ENCODE measurements at regions not wholly inside any gene's neighbourhood (a gene's known extent, or its start where the extent isn't known, plus 50 kb on each side); places are given as distances from the start of the nearest gene placed in this dataset.
A peak's percentile ranks its signal among the peaks of the same experiment; 100 is the strongest.

DNA sequence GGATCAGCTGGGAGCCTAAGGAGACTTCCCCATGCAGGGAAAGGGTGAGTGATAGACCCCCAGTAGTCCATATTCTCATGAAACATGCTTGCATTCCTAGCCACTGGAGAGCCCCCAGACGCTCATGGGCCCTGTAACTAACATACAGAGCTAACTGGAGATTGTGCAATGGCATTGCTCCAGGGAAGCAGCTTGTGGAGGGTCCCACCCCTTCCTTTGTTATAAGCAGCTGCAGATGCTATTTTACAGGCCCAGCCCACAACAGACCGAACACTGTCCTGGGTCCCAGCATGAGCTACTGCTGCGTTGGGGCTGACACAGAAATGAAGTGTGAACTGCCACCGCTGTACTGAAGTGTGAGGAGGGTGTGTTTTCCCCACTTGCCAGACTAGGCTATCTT is 1465.7 kb upstream of the DIAPH2 start:
- no peak for DNase-seq (ENCODE audit: low read depth, low spot score)
- WGBS (ENCODE audit: insufficient coverage, insufficient read length): no CpG with 5 or more reads among the region's 4 CpGs

DNA sequence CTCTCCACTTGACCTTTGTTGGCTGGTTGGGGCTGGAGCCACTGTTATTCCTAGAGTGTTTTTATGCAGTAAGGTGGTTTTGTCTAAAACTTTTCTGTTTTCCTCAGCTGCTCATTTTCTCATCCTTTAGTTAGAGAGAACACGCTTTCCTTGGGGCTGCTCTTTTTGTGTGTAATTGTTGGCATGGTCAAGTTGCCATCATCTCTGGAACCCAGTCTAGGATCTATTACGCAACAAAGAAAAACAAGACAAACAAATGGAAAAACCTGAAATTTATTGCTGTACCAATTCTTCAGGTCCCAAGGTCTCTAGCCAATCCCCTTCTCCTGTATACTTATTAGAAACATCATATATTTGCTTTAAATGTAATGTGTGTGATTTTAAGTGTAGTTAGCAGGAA is 1436.3 kb upstream of the DIAPH2 start:
- DNase-seq (ENCODE audit: low read depth, low spot score): no peak
- no peaks in the 10 kb centered on the region for H3K36me3 ChIP-seq (ENCODE audit: control insufficient read depth, insufficient read depth, low read length)
- no peaks in the 10 kb centered on the region for H3K27me3 ChIP-seq (ENCODE audit: control insufficient read depth, insufficient read depth, low read length)
- no peak overlapping the region for H3K27ac ChIP-seq (ENCODE audit: low read length)
- WGBS (ENCODE audit: insufficient coverage, insufficient read length): no CpG with 5 or more reads among the region's 2 CpGs
- no peaks in the 10 kb centered on the region for H3K9me3 ChIP-seq (ENCODE audit: control insufficient read depth, insufficient read depth, low read length)
- no peaks in the 10 kb centered on the region for H3K4me1 ChIP-seq (ENCODE audit: control insufficient read depth, insufficient read depth, low read length)
- H3K4me3 ChIP-seq (ENCODE audit: low read length): no peak overlapping the region

More for the DNA sequence above, 1465.7 kb upstream of the DIAPH2 start:
- Histone ChIP-seq H3K4me1 (ENCODE audit: control insufficient read depth, insufficient read depth, low read length) (no peaks in the 10 kb centered on the region), H3K4me3 (ENCODE audit: low read length) (no peak overlapping the region), H3K27me3 (ENCODE audit: control insufficient read depth, insufficient read depth, low read length) (no peaks in the 10 kb centered on the region), H3K36me3 (ENCODE audit: control insufficient read depth, insufficient read depth, low read length) (no peaks in the 10 kb centered on the region), H3K9me3 (ENCODE audit: control insufficient read depth, insufficient read depth, low read length) (no peaks in the 10 kb centered on the region), H3K27ac (ENCODE audit: low read length) (no peak overlapping the region)

DNA sequence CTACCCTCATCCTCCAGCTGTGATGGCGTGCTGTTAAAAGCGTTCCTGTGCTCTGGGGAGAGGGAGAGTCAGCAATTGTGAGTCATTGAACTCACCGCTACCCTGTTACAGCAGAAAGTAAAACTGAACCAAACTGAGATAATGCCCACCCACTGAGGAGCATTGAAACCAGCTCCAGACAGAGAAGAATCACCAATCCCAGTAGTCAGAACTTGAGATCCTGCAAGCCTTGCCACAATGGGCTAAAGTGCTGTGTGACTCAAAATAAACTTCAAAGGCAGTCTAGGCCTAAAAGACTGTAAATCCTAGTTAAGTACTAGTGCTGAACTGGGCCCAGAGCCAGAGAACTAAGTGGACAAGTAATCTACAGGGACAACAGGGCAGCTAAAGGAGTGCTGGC is 1394.2 kb upstream of the DIAPH2 start:
- no peak overlapping the region for H3K4me3 ChIP-seq (ENCODE audit: low read length)
- no peaks in the 10 kb centered on the region for H3K36me3 ChIP-seq (ENCODE audit: control insufficient read depth, insufficient read depth, low read length)
- H3K27ac ChIP-seq (ENCODE audit: low read length): no peak overlapping the region
- no peaks in the 10 kb centered on the region for H3K4me1 ChIP-seq (ENCODE audit: control insufficient read depth, insufficient read depth, low read length)
- no peaks in the 10 kb centered on the region for H3K9me3 ChIP-seq (ENCODE audit: control insufficient read depth, insufficient read depth, low read length)
- no peaks in the 10 kb centered on the region for H3K27me3 ChIP-seq (ENCODE audit: control insufficient read depth, insufficient read depth, low read length)
- DNase-seq (ENCODE audit: low read depth, low spot score): no peak
- no CpG with 5 or more reads among the region's 3 CpGs for WGBS (ENCODE audit: insufficient coverage, insufficient read length)

DNA sequence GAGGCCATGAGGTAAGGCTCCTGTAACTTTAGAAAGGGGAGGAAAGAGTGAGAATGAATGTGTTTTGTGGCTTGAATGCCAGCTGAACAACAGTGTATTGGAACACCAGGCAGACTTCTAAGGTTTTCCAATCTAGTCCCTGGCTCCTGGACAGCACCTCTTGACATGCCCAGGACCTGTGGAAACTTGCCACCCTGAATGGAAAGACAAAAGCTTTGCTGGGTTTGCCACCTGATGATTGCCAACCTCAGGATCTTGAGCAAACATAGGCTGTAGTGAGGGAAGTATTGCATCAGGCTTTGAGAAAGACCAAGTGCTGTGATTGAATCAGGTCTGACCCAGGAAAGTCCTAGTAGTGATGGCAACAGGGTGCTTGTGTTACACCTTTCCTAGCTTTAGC is 1393.1 kb upstream of the DIAPH2 start:
- no peaks in the 10 kb centered on the region for H3K4me1 ChIP-seq (ENCODE audit: control insufficient read depth, insufficient read depth, low read length)
- H3K9me3 ChIP-seq (ENCODE audit: control insufficient read depth, insufficient read depth, low read length): no peaks in the 10 kb centered on the region
- no peak for DNase-seq (ENCODE audit: low read depth, low spot score)
- H3K27me3 ChIP-seq (ENCODE audit: control insufficient read depth, insufficient read depth, low read length): no peaks in the 10 kb centered on the region
- no peak overlapping the region for H3K4me3 ChIP-seq (ENCODE audit: low read length)
- H3K27ac ChIP-seq (ENCODE audit: low read length): no peak overlapping the region
- H3K36me3 ChIP-seq (ENCODE audit: control insufficient read depth, insufficient read depth, low read length): no peaks in the 10 kb centered on the region

DNA sequence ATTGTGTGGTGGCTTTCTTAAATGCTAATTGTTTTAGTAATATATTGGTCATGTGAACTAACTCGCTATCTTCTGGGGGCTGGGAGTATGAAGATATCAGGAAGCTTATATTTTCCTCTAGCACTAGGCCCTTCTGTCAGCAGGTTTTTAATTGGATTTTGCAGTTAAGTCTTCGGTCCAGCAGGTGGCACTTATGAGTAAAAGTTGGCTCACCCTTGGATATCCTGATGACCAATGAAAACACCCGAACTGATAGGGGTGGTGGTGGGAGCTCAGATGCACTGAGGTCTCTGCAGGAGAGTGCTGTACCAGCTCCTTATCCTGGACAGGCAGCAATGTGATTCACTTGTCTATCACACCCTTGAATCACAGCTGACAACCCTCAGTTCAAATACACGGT is 1365.8 kb upstream of the DIAPH2 start:
- H3K4me3 ChIP-seq (ENCODE audit: low read length): no peak overlapping the region
- H3K9me3 ChIP-seq (ENCODE audit: control insufficient read depth, insufficient read depth, low read length): no peaks in the 10 kb centered on the region
- peak; percentile 16 for DNase-seq (ENCODE audit: low read depth, low spot score)
- no CpG with 5 or more reads among the region's 4 CpGs for WGBS (ENCODE audit: insufficient coverage, insufficient read length)
- H3K27ac ChIP-seq (ENCODE audit: low read length): no peak overlapping the region
- no peaks in the 10 kb centered on the region for H3K36me3 ChIP-seq (ENCODE audit: control insufficient read depth, insufficient read depth, low read length)
- H3K27me3 ChIP-seq (ENCODE audit: control insufficient read depth, insufficient read depth, low read length): no peaks in the 10 kb centered on the region
- H3K4me1 ChIP-seq (ENCODE audit: control insufficient read depth, insufficient read depth, low read length): no peaks in the 10 kb centered on the region

DNA sequence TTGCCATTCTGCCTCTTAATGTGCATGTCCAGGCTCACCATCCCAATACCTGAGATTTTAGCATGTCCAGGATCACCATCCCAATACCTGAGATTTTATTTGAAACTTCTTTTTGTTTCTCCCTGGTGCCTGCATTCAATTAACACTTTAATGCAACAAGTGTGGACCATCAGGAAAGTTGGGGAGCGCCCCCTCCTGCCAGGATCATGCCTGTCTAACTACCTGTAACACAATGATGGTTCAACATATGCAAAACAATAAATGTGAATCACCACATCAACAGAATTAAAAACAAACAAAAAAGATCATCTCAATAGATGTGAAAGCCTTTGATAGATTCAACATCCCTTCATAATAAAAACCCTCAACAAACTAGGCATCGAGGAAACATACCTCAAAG is 1359.5 kb upstream of the DIAPH2 start:
- Histone ChIP-seq H3K4me1 (ENCODE audit: control insufficient read depth, insufficient read depth, low read length) (no peaks in the 10 kb centered on the region), H3K36me3 (ENCODE audit: control insufficient read depth, insufficient read depth, low read length) (no peaks in the 10 kb centered on the region), H3K27me3 (ENCODE audit: control insufficient read depth, insufficient read depth, low read length) (no peaks in the 10 kb centered on the region), H3K9me3 (ENCODE audit: control insufficient read depth, insufficient read depth, low read length) (no peaks in the 10 kb centered on the region), H3K27ac (ENCODE audit: low read length) (no peak overlapping the region), H3K4me3 (ENCODE audit: low read length) (no peak overlapping the region)
- no peak for DNase-seq (ENCODE audit: low read depth, low spot score)
- no CpG with 5 or more reads among the region's 2 CpGs for WGBS (ENCODE audit: insufficient coverage, insufficient read length)

DNA sequence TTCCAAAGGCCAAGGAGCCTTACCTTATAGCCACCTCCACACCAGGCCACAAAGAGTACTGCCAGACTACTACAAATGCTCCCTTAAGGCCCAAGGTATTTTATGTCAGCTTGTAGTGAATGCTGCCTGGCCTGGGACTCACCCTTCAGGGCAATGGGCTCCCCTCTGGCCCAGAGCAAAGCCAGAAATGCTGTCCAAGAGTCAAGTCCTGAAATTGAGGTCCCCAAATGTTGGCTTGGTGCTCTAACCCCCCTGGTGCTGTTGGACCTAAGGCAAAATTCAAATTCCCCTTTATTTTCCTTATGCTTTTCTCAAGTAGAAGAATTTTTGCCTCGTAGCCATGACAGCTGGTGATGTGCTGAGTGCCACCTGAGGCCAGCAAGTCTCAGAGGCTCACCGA is 1354.3 kb upstream of the DIAPH2 start:
- WGBS (ENCODE audit: insufficient coverage, insufficient read length): no CpG with 5 or more reads among the region's 2 CpGs
- Histone ChIP-seq H3K36me3 (ENCODE audit: control insufficient read depth, insufficient read depth, low read length) (no peaks in the 10 kb centered on the region), H3K27me3 (ENCODE audit: control insufficient read depth, insufficient read depth, low read length) (no peaks in the 10 kb centered on the region), H3K4me3 (ENCODE audit: low read length) (no peak overlapping the region), H3K27ac (ENCODE audit: low read length) (no peak overlapping the region), H3K9me3 (ENCODE audit: control insufficient read depth, insufficient read depth, low read length) (no peaks in the 10 kb centered on the region), H3K4me1 (ENCODE audit: control insufficient read depth, insufficient read depth, low read length) (no peaks in the 10 kb centered on the region)
- DNase-seq (ENCODE audit: low read depth, low spot score): no peak

DNA sequence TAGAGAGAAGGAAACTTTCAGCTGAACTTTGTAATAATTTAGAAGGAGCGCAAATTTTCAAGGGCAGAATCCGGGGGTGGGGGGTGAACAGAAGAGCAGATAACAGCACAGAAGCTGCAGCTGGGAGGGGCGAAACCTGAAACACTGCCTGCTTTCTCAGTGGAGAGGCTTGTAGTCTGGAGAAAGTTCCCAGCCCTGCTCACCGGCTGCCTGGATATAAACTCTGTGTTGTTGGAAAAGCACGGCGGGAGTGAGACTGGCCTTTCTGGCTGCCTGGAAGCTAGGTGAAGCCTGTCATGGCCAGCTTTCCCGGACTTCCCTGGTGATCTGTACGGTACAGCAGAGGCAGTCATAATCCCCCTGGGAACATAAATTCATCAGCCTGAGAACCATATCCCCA is 1352.1 kb upstream of the DIAPH2 start:
- no peaks in the 10 kb centered on the region for H3K9me3 ChIP-seq (ENCODE audit: control insufficient read depth, insufficient read depth, low read length)
- no CpG with 5 or more reads among the region's 8 CpGs for WGBS (ENCODE audit: insufficient coverage, insufficient read length)
- no peaks in the 10 kb centered on the region for H3K4me1 ChIP-seq (ENCODE audit: control insufficient read depth, insufficient read depth, low read length)
- no peak overlapping the region for H3K4me3 ChIP-seq (ENCODE audit: low read length)
- no peak overlapping the region for H3K27ac ChIP-seq (ENCODE audit: low read length)
- H3K36me3 ChIP-seq (ENCODE audit: control insufficient read depth, insufficient read depth, low read length): no peaks in the 10 kb centered on the region
- H3K27me3 ChIP-seq (ENCODE audit: control insufficient read depth, insufficient read depth, low read length): no peaks in the 10 kb centered on the region
- no peak for DNase-seq (ENCODE audit: low read depth, low spot score)

DNA sequence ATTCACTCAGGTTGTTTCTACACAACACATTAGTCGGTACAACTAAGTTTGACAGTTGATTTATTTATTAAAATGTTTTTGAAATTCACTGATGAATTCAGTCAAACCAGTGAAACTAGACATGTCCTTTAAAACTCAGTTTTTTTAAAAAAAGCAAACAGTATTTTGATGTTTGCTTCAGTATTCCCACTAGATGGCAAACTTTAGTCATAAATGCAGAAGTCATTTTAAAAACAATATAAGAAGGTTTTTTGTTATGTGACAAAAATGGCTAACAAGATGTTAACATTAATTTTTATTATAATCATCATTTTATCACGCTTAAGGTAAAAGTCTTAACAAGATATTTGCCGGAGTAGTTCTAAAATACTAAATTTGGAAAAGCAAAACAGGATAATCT is 1337.8 kb upstream of the DIAPH2 start:
- Histone ChIP-seq H3K36me3 (ENCODE audit: control insufficient read depth, insufficient read depth, low read length) (no peaks in the 10 kb centered on the region), H3K4me1 (ENCODE audit: control insufficient read depth, insufficient read depth, low read length) (no peaks in the 10 kb centered on the region), H3K27me3 (ENCODE audit: control insufficient read depth, insufficient read depth, low read length) (no peaks in the 10 kb centered on the region), H3K27ac (ENCODE audit: low read length) (no peak overlapping the region), H3K9me3 (ENCODE audit: control insufficient read depth, insufficient read depth, low read length) (no peaks in the 10 kb centered on the region), H3K4me3 (ENCODE audit: low read length) (no peak overlapping the region)
- no CpG with 5 or more reads among the region's 3 CpGs for WGBS (ENCODE audit: insufficient coverage, insufficient read length)
- no peak for DNase-seq (ENCODE audit: low read depth, low spot score)

DNA sequence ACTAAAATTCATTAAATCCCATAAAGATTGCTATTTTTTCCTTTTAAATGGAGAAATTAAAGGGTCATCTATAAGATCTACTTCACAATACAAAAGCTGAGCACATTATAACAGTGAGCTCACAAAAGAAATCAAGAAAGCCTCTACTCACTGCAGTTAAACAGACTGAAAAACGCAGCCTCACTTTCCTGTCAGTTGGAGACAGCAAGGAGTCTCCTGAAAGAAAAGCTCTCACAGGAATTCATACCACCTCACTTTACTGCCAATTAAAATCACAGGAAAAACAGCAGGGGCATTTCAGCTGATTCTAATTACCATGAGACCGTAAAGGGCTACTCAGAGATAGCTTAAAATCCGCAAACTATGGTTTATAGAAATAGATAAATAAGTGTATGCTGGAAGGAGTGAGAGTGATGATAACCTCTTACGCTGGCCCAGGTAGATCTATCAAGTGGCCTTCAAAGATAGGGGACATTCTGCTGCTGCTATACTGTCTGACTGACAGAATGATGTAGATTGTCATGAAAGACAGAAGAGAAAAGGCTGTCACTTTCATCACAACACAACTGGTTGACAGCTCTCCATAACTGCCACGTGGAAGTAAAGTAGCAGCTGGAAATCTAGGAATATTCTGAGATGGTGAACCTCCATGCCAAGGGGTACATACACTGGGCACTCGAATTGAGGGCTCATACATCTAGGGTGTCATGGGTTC is 1333.7 kb upstream of the DIAPH2 start:
- Histone ChIP-seq H3K36me3 (ENCODE audit: control insufficient read depth, insufficient read depth, low read length) (no peaks in the 10 kb centered on the region), H3K27ac (ENCODE audit: low read length) (no peak overlapping the region), H3K9me3 (ENCODE audit: control insufficient read depth, insufficient read depth, low read length) (no peaks in the 10 kb centered on the region), H3K27me3 (ENCODE audit: control insufficient read depth, insufficient read depth, low read length) (no peaks in the 10 kb centered on the region), H3K4me3 (ENCODE audit: low read length) (no peak overlapping the region), H3K4me1 (ENCODE audit: control insufficient read depth, insufficient read depth, low read length) (no peaks in the 10 kb centered on the region)
- DNase-seq (ENCODE audit: low read depth, low spot score): no peak
- WGBS (ENCODE audit: insufficient coverage, insufficient read length): no CpG with 5 or more reads among the region's 6 CpGs

DNA sequence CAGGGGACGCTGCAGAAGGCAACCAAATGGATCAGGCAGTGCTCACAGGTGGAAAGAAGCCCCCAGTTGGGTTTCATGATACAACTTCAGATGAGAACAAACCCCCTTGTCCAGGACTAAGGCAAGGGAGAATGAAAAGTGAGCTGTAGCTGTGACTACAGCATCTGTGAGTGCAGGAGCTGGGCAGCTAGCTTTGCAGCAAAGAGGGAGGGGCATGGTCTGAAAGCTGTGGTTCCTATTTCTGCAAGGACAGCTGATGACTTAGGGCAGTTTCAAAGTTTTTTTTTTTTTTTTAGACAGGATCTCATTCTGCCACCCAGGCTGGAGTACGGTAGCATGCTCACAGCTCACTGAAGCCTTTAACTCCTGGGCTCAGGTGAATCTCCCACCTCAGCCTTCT is 1317.4 kb upstream of the DIAPH2 start:
- H3K4me3 ChIP-seq (ENCODE audit: low read length): no peak overlapping the region
- H3K27ac ChIP-seq (ENCODE audit: low read length): no peak overlapping the region
- no peaks in the 10 kb centered on the region for H3K27me3 ChIP-seq (ENCODE audit: control insufficient read depth, insufficient read depth, low read length)
- H3K4me1 ChIP-seq (ENCODE audit: control insufficient read depth, insufficient read depth, low read length): no peaks in the 10 kb centered on the region
- WGBS (ENCODE audit: insufficient coverage, insufficient read length): no CpG with 5 or more reads among the region's 2 CpGs
- H3K36me3 ChIP-seq (ENCODE audit: control insufficient read depth, insufficient read depth, low read length): no peaks in the 10 kb centered on the region
- H3K9me3 ChIP-seq (ENCODE audit: control insufficient read depth, insufficient read depth, low read length): no peaks in the 10 kb centered on the region
- no peak for DNase-seq (ENCODE audit: low read depth, low spot score)

Measured in iPS DF 6.9 (cell line).